GM18498 (cell line): ENCODE measurements at regions not wholly inside any gene's neighbourhood (a gene's known extent, or its start where the extent isn't known, plus 50 kb on each side); places are given as distances from the start of the nearest gene placed in this dataset.
"Not testable (repeated sequence)": the region's sequence is repeated elsewhere in the genome, so short reads cannot be mapped to it uniquely, and the experiment has no call there.

Source experiments
- ATAC-seq: cut with Tn5 transposase; IDR thresholded peaks from one replicate; pipeline ENCODE4 v1.9.1; 2021; ENCODE audit warnings: mild to moderate bottlenecking, moderate library complexity; ENCODE audit not compliant: unreplicated experiment

- no peak for ATAC-seq
Observed at GRCh38 chr1:9440763-9441194, 98.5 kb upstream of the SLC25A33 start.

GRCh38 chr1:9441451-9442133 is 97.7 kb upstream of the SLC25A33 start:
- ATAC-seq, result no peak

GRCh38 chr1:9442278-9442846 is 96.9 kb upstream of the SLC25A33 start:
- ATAC-seq, result no peak

GRCh38 chr1:9442986-9443385 is 96.3 kb upstream of the SLC25A33 start:
- no peak for ATAC-seq

GRCh38 chr1:9443913-9444445 is 95.3 kb upstream of the SLC25A33 start:
- no peak for ATAC-seq

DNA sequence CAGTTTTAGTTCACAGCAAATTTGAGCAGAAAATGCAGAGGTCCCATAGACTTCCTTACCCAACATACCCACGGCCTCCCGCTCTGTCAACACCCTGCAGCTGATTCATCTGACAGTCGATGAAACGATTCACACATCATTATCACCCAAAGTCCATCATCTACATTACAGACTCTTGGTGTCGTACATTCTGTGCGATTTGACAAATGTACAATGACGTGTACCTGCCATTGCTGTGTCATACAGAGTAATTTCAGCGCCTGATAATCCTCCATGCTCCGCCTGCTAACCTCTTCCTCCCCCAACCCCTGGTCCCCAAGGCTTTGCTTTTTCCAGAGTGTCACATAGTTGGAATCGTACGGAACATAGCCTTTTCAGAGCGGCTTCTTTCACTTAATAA is 94.7 kb upstream of the SLC25A33 start:
- no peak for ATAC-seq

- not testable (repeated sequence) for ATAC-seq
Observed at GRCh38 chr1:9445081-9445480, 94.2 kb upstream of the SLC25A33 start.

GRCh38 chr1:9447215-9447960 is 91.9 kb upstream of the SLC25A33 start:
- no peak for ATAC-seq

DNA sequence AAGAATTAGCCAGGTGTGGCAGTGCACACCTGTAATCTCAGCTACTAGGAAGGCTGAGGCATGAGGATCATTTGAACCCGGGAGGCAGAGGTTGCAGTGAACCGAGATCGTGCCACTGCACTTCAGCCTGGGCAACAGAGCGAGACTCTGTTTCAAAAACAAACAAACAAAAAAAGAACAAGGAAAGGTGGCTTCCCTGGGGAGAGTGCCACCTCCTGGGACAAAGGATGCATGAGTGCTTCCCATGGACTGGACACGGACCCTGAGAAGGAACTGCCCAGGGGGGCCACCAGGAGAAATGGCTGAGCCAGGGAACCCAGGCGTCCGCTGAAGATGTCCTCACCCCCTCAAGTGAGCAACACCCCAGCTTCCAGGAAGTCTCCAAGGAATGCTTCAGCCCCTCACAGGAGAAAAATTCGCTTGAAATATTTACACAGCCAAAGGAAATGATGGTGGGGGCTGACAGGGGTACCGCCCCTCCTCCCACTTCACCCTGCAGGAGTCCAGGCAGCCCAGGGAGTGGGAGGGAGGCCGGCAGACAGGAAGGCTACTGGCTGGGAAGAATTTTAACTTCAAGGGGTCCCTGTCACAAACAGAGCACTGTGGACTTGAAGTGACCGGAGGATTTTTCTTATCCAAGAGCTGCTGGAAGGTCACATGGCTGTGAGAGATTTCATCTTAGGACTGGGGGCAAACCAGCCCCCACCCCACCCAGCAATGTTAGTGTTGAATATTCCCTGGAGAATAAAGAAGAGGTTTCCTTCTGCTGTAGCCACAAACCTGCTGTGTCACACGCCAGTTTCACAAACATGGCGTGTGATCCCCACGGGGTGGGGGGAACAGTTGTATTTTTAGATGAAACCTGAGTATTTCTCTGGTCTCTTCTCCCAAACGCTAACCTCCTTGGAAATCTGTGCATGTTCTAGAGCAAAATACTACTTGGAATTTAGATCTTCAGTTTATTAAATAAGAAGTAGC is 90.8 kb upstream of the SLC25A33 start:
- ATAC-seq, result no peak

DNA sequence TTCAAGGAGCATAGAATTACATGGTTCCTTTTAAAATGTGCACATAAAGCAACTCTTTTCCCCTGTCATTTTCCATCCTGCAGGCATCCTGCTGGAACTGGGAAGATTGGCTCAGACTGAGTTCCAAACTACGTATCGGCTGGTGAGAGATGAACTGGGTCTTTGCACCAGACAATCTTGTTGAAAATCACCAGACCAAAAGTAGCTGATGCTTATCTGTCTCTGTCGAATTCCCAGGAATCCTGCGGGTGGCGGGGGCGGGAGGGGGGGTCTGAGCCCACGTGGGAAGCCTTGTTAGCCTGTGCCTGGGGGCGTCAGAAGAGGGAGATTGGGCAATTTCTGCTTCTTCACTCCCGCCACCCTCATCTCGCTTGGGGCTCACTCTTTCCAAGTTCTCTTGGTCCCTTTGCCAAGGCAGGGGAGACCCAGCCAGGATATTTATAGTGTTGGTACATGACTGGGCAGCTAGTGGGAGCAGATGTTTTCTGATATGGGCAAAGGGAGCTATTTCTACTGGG is 90.1 kb upstream of the SLC25A33 start:
- no peak for ATAC-seq

- ATAC-seq, result no peak
Observed at GRCh38 chr1:9449976-9450696, 89.1 kb upstream of the SLC25A33 start.

- ATAC-seq, result no peak
Observed at GRCh38 chr1:9451081-9451480, 88.2 kb upstream of the SLC25A33 start.

GRCh38 chr1:9452516-9453140 is 86.6 kb upstream of the SLC25A33 start:
- ATAC-seq, result no peak

GRCh38 chr1:9453375-9453774 is 85.9 kb upstream of the SLC25A33 start:
- no peak for ATAC-seq

DNA sequence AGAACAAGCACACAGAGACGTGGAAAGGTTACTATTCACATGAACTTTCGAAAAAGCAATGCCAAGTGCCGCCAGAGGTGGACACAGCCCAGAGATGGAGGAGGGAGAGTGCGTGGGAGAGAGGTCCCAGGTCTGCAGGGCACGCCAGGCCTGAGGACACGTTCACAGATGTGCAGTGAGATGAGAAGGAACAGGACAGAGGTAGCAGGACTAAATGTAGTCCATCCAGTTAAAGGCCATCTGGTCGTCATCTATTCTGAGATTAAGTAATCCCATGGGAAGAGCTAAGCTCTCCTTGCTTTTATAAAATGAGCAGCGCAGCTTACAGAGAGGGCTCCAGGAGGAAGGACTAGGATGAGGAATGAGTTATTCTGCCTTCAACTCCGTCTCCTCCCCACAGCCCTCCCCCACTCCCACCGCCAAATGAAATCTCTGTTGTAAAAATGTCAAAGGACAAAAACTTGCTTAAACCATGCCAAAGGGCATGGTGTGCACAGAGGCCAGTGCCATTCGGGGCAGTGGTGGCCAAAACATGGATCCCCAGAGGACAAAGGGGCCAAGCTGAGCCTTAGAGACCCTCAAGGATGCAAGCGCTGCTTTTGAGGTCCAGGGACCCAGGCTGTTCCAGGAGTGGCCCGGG is 85.4 kb upstream of the SLC25A33 start:
- no peak for ATAC-seq

- no peak for ATAC-seq
Observed at GRCh38 chr1:9454494-9455066, 84.7 kb upstream of the SLC25A33 start.

DNA sequence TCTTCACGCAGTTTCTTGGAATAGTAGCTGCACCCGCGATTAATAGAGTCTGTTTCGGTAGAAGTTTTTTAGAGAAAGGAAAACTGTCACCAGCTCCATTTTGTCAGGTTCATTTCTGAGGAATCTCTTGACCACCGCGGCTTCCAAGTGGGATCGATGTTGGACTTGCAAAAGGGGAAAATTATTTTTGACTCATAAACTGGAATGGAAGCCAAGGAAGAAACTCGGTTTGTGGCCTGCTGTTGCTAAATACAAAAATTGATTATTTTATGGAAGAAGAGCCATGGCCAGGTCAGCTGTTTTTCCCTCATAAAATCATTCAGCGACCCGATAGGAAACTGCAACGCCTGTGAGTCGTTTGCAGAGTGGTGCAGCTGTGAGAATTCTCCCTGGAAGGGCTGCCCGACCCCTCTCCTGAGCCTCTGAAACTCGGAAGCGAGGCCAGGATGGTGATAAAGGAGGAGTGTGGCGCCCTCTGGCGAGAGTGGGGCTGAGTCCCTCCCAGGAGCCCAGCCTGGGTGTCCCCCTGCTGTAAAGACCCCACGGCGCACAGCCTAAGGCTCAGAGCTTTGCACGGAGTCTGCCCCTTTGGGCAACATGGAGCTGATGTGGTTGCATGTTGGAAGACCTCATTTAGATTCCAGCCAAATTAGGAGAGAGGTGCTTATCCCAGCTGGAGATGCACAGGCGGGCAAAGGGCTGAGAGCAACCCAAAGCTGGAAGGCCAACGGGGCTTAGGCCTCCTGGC is 83.6 kb upstream of the SLC25A33 start:
- ATAC-seq, result no peak

DNA sequence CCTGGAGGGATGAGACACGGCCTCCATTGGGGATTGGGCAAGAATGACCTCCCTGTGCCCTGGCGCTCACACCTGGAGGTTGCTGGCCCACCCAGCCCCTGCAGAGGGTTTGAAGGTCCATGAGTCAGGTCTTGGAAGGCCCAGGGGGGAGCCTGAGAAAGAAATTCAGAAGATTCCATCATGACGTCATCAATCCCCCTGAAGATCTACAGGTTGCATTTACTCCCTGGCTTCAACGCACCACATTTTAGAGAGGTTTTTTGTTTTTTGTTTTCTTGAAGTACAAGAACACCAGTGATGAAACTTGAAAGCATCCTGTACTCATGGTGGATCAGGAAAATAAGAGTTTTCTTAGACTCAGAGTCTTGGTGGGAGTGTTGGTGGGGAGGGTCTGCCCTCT is 82.4 kb upstream of the SLC25A33 start:
- ATAC-seq, result no peak
